KOPT-K1 (cell line): ENCODE measurements at regions not wholly inside any gene's neighbourhood (a gene's known extent, or its start where the extent isn't known, plus 50 kb on each side); places are given as distances from the start of the nearest gene placed in this dataset.
"Not testable (repeated sequence)": the region's sequence is repeated elsewhere in the genome, so short reads cannot be mapped to it uniquely, and the experiment has no call there.

Source experiments
- H3K27ac ChIP-seq: fragments of 200-600 bp; sonication (generic); 2 replicates; pipeline ENCODE4 v1.5.1; 2016; ENCODE audit warnings: antibody characterized with exemption, mild to moderate bottlenecking, low read depth, low read length; ENCODE audit not compliant: poor library complexity, severe bottlenecking
- H3K36me3 ChIP-seq: fragments of 200-600 bp; sonication (generic); 2 replicates; pipeline ENCODE4 v1.5.1; 2017; ENCODE audit warnings: antibody characterized with exemption, mild to moderate bottlenecking, low read length, moderate library complexity; ENCODE audit not compliant: insufficient read depth
- H3K9me3 ChIP-seq: fragments of 200-600 bp; sonication (generic); 2 replicates; pipeline ENCODE4 v1.5.1; 2017; ENCODE audit warnings: antibody characterized with exemption, low read length, mild to moderate bottlenecking; ENCODE audit not compliant: insufficient read depth, poor library complexity, severe bottlenecking

- H3K36me3 ChIP-seq, H3K27ac ChIP-seq, H3K9me3 ChIP-seq: not testable (repeated sequence)
These were observed 188.2 kb downstream of the ZNF92 start for GRCh38 chr7:65561786-65562372.

- not testable (repeated sequence) for H3K36me3 ChIP-seq, H3K27ac ChIP-seq, H3K9me3 ChIP-seq
These were observed 188.9 kb downstream of the ZNF92 start for GRCh38 chr7:65562522-65562921.

GRCh38 chr7:65563333-65563732 is 189.7 kb downstream of the ZNF92 start:
- H3K27ac ChIP-seq, H3K9me3 ChIP-seq, H3K36me3 ChIP-seq: not testable (repeated sequence)

- not testable (repeated sequence) for H3K9me3 ChIP-seq, H3K36me3 ChIP-seq, H3K27ac ChIP-seq
These were observed 194.6 kb downstream of the ZNF92 start for GRCh38 chr7:65568226-65568625.

GRCh38 chr7:65570990-65571389 is 197.3 kb downstream of the ZNF92 start:
- H3K27ac ChIP-seq, H3K9me3 ChIP-seq, H3K36me3 ChIP-seq: not testable (repeated sequence)

- H3K36me3 ChIP-seq, H3K9me3 ChIP-seq, H3K27ac ChIP-seq: not testable (repeated sequence)
These were observed 198.9 kb downstream of the ZNF92 start for GRCh38 chr7:65572581-65572980.

GRCh38 chr7:65576370-65576769 is 202.7 kb downstream of the ZNF92 start:
- H3K36me3 ChIP-seq, H3K27ac ChIP-seq, H3K9me3 ChIP-seq: not testable (repeated sequence)

GRCh38 chr7:65582518-65583119 is 209.0 kb downstream of the ZNF92 start:
- H3K9me3 ChIP-seq, H3K27ac ChIP-seq, H3K36me3 ChIP-seq: not testable (repeated sequence)

- not testable (repeated sequence) for H3K27ac ChIP-seq, H3K36me3 ChIP-seq, H3K9me3 ChIP-seq
These were observed 228.8 kb downstream of the ZNF92 start for GRCh38 chr7:65602495-65602894.

- Histone ChIP-seq H3K9me3 (no peaks in the 10 kb centered on the region), H3K27ac (no peak overlapping the region)
These were observed 235.5 kb downstream of the ZNF92 start for GRCh38 chr7:65609131-65609530.

GRCh38 chr7:65613644-65614289 is 240.1 kb downstream of the ZNF92 start:
- not testable (repeated sequence) for H3K9me3 ChIP-seq, H3K36me3 ChIP-seq, H3K27ac ChIP-seq

More at GRCh38 chr7:65609131-65609530, 235.5 kb downstream of the ZNF92 start:
- H3K36me3 ChIP-seq = no peaks in the 10 kb centered on the region

- H3K9me3 ChIP-seq, H3K36me3 ChIP-seq, H3K27ac ChIP-seq: not testable (repeated sequence)
These were observed 242.5 kb downstream of the ZNF92 start for GRCh38 chr7:65616111-65616510.

- not testable (repeated sequence) for H3K36me3 ChIP-seq, H3K27ac ChIP-seq, H3K9me3 ChIP-seq
These were observed 246.6 kb downstream of the ZNF92 start for GRCh38 chr7:65620216-65620615.

GRCh38 chr7:65621580-65622201 is 248.0 kb downstream of the ZNF92 start:
- H3K9me3 ChIP-seq, H3K27ac ChIP-seq, H3K36me3 ChIP-seq: not testable (repeated sequence)

- H3K36me3 ChIP-seq, H3K9me3 ChIP-seq, H3K27ac ChIP-seq: not testable (repeated sequence)
These were observed 241.6 kb upstream of the VKORC1L1 start for GRCh38 chr7:65631236-65631635.
